Activated naive CD8-positive, alpha-beta T cell treated with anti-CD3 and anti-CD28 coated beads, Interleukin-2, amount 50 U/mL, for 16 hours (primary cell): ENCODE measurements at regions not wholly inside any gene's neighbourhood (a gene's known extent, or its start where the extent isn't known, plus 50 kb on each side); places are given as distances from the start of the nearest gene placed in this dataset.

ENCODE experiments used
- DNase-seq: peaks from one replicate; pipeline ENCODE4 v3.0.0-alpha.2; 2020; ENCODE audit warnings: low read depth, low spot score

GRCh38 chr19:29096896-29097295 is 116.1 kb downstream of the UQCRFS1 start:
- no peak for DNase-seq

- DNase-seq: no peak
Observed at GRCh38 chr19:29093553-29093908, 119.4 kb downstream of the UQCRFS1 start.

GRCh38 chr19:29092712-29093552 is 120.0 kb downstream of the UQCRFS1 start:
- no peak for DNase-seq

- no peak for DNase-seq
Observed at GRCh38 chr19:29090783-29091526, 122.0 kb downstream of the UQCRFS1 start.

GRCh38 chr19:29089315-29089870 is 123.6 kb downstream of the UQCRFS1 start:
- DNase-seq: no peak

GRCh38 chr19:29088761-29089160 is 124.2 kb downstream of the UQCRFS1 start:
- no peak for DNase-seq

GRCh38 chr19:29086646-29087045 is 126.3 kb downstream of the UQCRFS1 start:
- DNase-seq: no peak

- DNase-seq: no peak
Observed at GRCh38 chr19:29086182-29086581, 126.8 kb downstream of the UQCRFS1 start.

- no peak for DNase-seq
Observed at GRCh38 chr19:29085630-29086029, 127.3 kb downstream of the UQCRFS1 start.

GRCh38 chr19:29085206-29085605 is 127.7 kb downstream of the UQCRFS1 start:
- DNase-seq: no peak

- DNase-seq: no peak
Observed at GRCh38 chr19:29084266-29084665, 128.7 kb downstream of the UQCRFS1 start.

GRCh38 chr19:29083863-29084262 is 129.1 kb downstream of the UQCRFS1 start:
- DNase-seq: no peak

GRCh38 chr19:29079356-29080032 is 133.5 kb downstream of the UQCRFS1 start:
- DNase-seq: no peak

GRCh38 chr19:29076963-29077362 is 136.0 kb downstream of the UQCRFS1 start:
- DNase-seq: no peak

- no peak for DNase-seq
Observed at GRCh38 chr19:29076161-29076560, 136.8 kb downstream of the UQCRFS1 start.

- DNase-seq: no peak
Observed at GRCh38 chr19:29075149-29075548, 137.8 kb downstream of the UQCRFS1 start.

GRCh38 chr19:29074579-29074978 is 138.4 kb downstream of the UQCRFS1 start:
- DNase-seq: no peak

- DNase-seq: no peak
Observed at GRCh38 chr19:29067831-29068230, 145.1 kb downstream of the UQCRFS1 start.

GRCh38 chr19:29062475-29063435 is 150.2 kb downstream of the UQCRFS1 start:
- no peak for DNase-seq

GRCh38 chr19:29060813-29061364 is 152.1 kb downstream of the UQCRFS1 start:
- no peak for DNase-seq

- DNase-seq: no peak
Observed at GRCh38 chr19:29056535-29056934, 156.4 kb downstream of the UQCRFS1 start.
